RWPE1 (cell line): ENCODE measurements at regions not wholly inside any gene's neighbourhood (a gene's known extent, or its start where the extent isn't known, plus 50 kb on each side); places are given as distances from the start of the nearest gene placed in this dataset.

Experiments
- CTCF ChIA-PET: fragments of 350-600 bp; sonication (Branson Sonifier 250); formaldehyde crosslinking; extraction: SDS; loops from one replicate; lab custom pipeline; 2021; lab: Yijun Ruan, JAX
- POLR2A ChIA-PET: fragments of 400-600 bp; formaldehyde crosslinking; extraction: SDS; loops from one replicate; lab custom pipeline; 2020; ENCODE audit warnings: antibody characterized with exemption; ENCODE audit not compliant: low non-redundant PET; lab: Yijun Ruan, JAX
- DNase-seq: peaks from one replicate; pipeline ENCODE4 v3.0.0; 2012; ENCODE audit warnings: low spot score
- H3K27ac ChIP-seq: fragments of 450-650 bp; 2 replicates; pipeline ENCODE4 v1.5.1; 2017
- TF ChIP-seq, protein P1 (sequence below): fragments of 450-650 bp; conservative IDR thresholded peaks from 2 replicates; pipeline ENCODE4 v1.5.1; 2017; ENCODE audit warnings: low read depth, mild to moderate bottlenecking

DNA sequence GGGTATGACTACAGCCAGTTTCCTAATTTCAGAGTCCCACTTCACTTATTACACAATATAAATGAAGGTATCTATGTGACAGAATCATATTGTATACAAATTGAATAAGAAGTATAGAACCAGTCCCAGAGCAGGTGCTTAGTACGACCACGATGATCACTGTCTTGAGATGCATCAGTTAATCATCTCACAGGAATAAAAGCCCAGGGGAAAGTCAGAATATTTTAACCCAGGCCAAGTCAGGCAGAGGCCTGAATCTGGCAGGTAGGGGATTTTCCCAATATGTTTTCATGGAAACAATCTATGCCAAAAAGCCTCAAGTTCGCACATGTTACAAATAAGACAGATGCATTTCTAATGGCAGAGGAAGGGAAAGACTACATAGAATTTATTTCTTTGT lies 758.4 kb downstream of the BCL11B start:
- no peak for DNase-seq
- POLR2A ChIA-PET = no interaction called here
- H3K27ac ChIP-seq = no peak overlapping the region
- TF ChIP-seq, protein P1, sequence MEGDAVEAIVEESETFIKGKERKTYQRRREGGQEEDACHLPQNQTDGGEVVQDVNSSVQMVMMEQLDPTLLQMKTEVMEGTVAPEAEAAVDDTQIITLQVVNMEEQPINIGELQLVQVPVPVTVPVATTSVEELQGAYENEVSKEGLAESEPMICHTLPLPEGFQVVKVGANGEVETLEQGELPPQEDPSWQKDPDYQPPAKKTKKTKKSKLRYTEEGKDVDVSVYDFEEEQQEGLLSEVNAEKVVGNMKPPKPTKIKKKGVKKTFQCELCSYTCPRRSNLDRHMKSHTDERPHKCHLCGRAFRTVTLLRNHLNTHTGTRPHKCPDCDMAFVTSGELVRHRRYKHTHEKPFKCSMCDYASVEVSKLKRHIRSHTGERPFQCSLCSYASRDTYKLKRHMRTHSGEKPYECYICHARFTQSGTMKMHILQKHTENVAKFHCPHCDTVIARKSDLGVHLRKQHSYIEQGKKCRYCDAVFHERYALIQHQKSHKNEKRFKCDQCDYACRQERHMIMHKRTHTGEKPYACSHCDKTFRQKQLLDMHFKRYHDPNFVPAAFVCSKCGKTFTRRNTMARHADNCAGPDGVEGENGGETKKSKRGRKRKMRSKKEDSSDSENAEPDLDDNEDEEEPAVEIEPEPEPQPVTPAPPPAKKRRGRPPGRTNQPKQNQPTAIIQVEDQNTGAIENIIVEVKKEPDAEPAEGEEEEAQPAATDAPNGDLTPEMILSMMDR = no peak
- CTCF ChIA-PET = no interaction called here

DNA sequence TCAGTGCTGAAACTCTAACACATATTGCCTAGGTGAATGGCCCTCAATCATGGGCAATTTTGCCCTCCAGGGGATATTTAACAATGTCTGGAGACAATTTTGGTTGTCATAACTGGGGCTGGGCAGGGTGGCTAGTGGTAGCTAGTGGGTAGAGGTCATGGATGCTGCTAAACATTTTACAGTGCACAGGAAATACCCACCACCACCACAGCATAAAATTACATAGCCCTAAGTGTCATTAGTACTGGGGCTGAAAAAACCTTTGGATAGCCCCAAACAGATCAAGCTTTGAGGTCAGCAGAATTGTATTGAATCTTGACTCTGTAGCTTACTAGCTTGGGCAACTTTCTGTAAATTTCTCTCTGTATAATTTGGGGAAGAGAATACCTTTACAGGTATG lies 758.0 kb downstream of the BCL11B start:
- TF ChIP-seq, protein P1 = no peak
- no peak overlapping the region for H3K27ac ChIP-seq
- DNase-seq = no peak
- CTCF ChIA-PET = interaction anchor here (0.5 kb wide), 1 partner anchor 625 kb away, joined by 3 read pairs; no protein-coding TSS in a partner anchor
- POLR2A ChIA-PET = no interaction called here

DNA sequence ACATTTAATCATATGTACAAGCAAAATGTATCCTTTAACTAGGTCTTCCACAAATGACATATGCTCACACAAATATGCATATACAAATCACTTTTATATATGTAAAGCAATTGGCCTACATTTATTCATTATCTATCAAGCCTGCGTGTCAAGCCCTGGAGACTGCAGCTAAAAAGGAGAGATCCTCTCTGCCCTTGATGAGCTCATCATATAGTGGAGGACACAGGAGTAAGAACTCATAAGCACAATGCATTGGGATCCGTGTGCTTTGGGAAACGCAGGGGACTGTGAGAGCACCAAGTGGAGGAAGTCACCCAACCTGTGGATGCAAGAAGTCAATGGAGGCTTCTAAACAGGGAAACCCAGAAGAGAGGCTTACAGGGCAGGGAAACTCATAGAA lies 735.7 kb downstream of the BCL11B start:
- TF ChIP-seq, protein P1 = no peak
- no peak for DNase-seq
- ChIA-PET POLR2A (no interaction called here), CTCF (no interaction called here)
- no peak overlapping the region for H3K27ac ChIP-seq

DNA sequence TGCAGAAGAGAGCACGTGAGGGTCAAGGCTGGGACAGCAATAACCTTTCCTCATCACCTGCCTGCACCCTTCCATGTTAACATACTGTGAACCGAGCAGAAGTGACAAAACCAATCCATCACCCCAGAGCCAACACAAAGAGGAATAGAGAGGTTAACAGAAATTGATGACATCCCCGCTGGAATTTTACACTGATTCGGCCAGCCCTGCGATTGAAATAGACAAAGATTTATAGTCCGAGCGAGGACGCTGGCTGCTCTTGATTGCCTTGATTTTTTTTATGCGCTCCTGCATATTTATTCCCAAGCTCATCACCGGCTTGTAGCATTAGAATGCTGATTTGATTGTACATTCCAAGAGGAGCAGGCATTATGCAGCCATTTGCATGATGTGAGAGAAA lies 729.7 kb downstream of the BCL11B start:
- ChIA-PET POLR2A (no interaction called here), CTCF (interaction anchor here (0.7 kb wide), 1 partner anchor 420 kb away, joined by 3 read pairs; no protein-coding TSS in a partner anchor)
- TF ChIP-seq, protein P1 = no peak
- H3K27ac ChIP-seq = no peak overlapping the region
- DNase-seq = no peak

DNA sequence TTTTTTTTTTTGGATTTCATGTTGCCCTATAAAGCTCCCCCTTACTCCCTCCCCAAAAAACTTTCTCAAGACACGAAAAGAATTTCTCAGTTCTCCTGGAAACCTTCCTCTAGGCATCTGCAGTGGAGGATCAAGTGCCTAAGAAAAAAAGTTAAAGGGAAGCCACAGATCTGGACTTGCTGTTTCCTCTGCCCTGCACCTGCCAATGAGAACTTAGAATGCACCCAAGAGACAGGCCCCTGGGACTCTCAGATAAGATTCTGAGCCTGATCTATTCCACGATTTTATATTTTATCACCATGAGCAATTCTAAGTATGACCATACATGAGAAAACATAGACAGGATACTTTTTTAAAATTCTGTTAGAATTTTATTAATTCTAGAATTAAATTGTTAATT lies 728.9 kb downstream of the BCL11B start:
- ChIA-PET POLR2A (no interaction called here), CTCF (no interaction called here)
- TF ChIP-seq, protein P1 = no peak
- DNase-seq = no peak
- no peak overlapping the region for H3K27ac ChIP-seq

DNA sequence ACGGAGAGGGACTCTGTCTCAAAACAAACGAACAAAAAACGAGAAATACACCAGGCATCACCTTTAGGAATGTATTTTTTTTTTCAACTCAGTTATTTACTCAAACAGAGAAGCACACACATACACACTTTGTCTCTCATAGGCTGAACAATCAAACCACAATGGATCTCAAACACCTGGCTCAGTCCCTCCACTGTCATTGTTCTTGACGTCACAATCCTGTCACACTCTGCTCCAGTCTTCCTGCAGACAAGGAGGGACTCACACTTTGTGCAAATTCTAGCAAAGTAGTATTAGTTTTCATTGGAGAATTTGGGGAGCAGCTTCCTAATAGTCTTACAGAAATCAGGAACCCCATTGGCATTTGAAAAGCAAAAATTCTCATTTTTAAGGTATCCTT lies 727.8 kb downstream of the BCL11B start:
- TF ChIP-seq, protein P1 = no peak
- no peak overlapping the region for H3K27ac ChIP-seq
- ChIA-PET POLR2A (no interaction called here), CTCF (no interaction called here)
- DNase-seq = no peak

DNA sequence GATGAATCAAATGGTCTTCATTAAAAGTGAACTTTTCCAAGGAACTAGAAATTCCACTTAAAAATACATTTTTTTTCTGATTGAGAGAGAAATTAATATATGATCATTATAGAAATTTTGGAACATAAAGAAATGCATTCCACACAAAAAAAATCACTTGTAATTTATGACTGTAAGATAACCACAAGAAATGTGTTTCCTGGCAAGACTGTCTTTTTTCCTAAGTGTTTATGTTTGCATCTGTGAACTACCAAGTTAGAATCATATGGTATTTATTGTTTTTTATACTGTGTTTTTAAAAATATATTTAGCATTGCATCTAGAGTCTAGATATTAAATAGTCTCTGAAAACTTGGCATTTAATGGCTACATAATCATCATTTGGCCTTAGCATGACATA lies 726.8 kb downstream of the BCL11B start:
- TF ChIP-seq, protein P1 = no peak
- ChIA-PET CTCF (no interaction called here), POLR2A (no interaction called here)
- no peak overlapping the region for H3K27ac ChIP-seq
- DNase-seq = no peak
